Epithelial cell of esophagus (primary cell): ENCODE measurements at regions not wholly inside any gene's neighbourhood (a gene's known extent, or its start where the extent isn't known, plus 50 kb on each side); places are given as distances from the start of the nearest gene placed in this dataset.

Experiments used
- DNase-seq: peaks from one replicate; pipeline ENCODE4 v3.0.0; 2010; ENCODE audit warnings: low read depth
- H3K4me3 ChIP-seq: 2 replicates; pipeline ENCODE4 v1.5.1; 2011; ENCODE audit warnings: mild to moderate bottlenecking, low read length, control low read depth
- TF ChIP-seq, protein P1 (sequence below): IDR thresholded peaks from 2 replicates; pipeline ENCODE4 v1.5.1; 2011; ENCODE audit warnings: low read depth, mild to moderate bottlenecking, low read length, control low read depth, inconsistent platforms; ENCODE audit not compliant: insufficient read depth; ENCODE audit errors: missing control alignments

- TF ChIP-seq, protein P1, sequence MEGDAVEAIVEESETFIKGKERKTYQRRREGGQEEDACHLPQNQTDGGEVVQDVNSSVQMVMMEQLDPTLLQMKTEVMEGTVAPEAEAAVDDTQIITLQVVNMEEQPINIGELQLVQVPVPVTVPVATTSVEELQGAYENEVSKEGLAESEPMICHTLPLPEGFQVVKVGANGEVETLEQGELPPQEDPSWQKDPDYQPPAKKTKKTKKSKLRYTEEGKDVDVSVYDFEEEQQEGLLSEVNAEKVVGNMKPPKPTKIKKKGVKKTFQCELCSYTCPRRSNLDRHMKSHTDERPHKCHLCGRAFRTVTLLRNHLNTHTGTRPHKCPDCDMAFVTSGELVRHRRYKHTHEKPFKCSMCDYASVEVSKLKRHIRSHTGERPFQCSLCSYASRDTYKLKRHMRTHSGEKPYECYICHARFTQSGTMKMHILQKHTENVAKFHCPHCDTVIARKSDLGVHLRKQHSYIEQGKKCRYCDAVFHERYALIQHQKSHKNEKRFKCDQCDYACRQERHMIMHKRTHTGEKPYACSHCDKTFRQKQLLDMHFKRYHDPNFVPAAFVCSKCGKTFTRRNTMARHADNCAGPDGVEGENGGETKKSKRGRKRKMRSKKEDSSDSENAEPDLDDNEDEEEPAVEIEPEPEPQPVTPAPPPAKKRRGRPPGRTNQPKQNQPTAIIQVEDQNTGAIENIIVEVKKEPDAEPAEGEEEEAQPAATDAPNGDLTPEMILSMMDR, result no peak
- DNase-seq, result no peak
- no peak overlapping the region for H3K4me3 ChIP-seq
Observed at GRCh38 chr3:27826448-27826847, 104.3 kb upstream of the EOMES start.

- H3K4me3 ChIP-seq, result no peak overlapping the region
- no peak for DNase-seq
- TF ChIP-seq, protein P1, result no peak
Observed at GRCh38 chr3:27827041-27827440, 104.9 kb upstream of the EOMES start.

GRCh38 chr3:27840807-27841594, 118.9 kb upstream of the EOMES start:
- no peak for DNase-seq
- H3K4me3 ChIP-seq, result no peak overlapping the region
- TF ChIP-seq, protein P1, result no peak

DNA sequence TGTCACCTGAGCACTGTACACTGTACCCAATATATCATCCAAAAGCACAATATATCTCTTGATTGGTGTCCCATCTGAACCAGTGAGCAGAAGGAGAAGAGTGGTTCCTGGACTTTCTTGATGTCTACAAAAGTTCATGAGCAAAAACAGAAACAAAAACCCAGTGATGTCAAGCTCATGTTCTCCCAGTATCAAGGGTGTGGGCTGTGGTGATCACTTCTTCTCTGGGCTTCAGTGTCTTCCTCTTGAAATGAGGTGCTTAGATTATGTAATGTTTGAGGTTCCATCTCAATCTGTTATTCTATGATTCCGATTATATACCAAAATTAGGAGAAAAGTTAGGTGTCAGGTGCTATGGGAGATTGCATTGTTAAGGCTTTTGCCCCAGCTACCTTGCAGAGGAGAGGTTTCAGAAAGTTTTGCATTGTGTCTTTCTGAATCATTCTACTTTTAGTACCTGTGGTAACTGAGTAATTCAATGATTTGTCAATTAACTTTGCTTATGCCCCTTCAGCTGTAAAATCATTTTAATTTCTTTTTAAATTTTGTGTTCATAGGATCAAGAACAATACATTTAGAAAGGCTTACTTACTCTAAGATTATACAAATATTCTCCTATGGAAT, 122.0 kb upstream of the EOMES start:
- no peak overlapping the region for H3K4me3 ChIP-seq
- TF ChIP-seq, protein P1, result no peak
- no peak for DNase-seq

GRCh38 chr3:27847697-27848096, 125.6 kb upstream of the EOMES start:
- TF ChIP-seq, protein P1, result no peak
- H3K4me3 ChIP-seq, result no peak overlapping the region
- no peak for DNase-seq

DNA sequence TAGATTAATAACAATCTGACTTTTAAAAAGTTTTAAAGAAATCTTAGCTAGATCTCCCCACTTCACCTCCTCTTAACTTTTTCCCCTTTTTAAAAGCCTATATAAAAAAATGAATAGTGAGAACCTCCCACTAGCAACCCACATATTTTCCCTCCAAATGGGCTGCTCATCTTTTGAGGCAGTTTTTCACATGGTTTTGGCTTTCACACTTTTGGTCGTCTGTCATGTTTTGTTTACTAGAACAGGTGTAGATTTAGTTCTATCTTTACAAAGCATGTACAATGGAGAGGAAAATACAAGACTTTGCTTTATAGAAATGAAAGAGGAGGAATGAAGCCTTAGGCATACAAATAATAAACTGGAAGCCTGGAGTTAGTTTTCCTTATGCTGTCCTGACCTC, 126.7 kb upstream of the EOMES start:
- no peak overlapping the region for H3K4me3 ChIP-seq
- TF ChIP-seq, protein P1, result no peak

More for the DNA sequence above, 126.7 kb upstream of the EOMES start:
- no peak for DNase-seq
